HG03064 (cell line): ENCODE measurements at regions not wholly inside any gene's neighbourhood (a gene's known extent, or its start where the extent isn't known, plus 50 kb on each side); places are given as distances from the start of the nearest gene placed in this dataset.
"Not testable (repeated sequence)": the region's sequence is repeated elsewhere in the genome, so short reads cannot be mapped to it uniquely, and the experiment has no call there.

ENCODE experiments used
- ATAC-seq: cut with Tn5 transposase; IDR thresholded peaks from one replicate; pipeline ENCODE4 v1.9.1; 2021; ENCODE audit warnings: low read depth; ENCODE audit not compliant: unreplicated experiment

GRCh38 chr2:180705122-180705521, 275.3 kb upstream of the UBE2E3 start:
- no peak for ATAC-seq

GRCh38 chr2:180699657-180700361, 280.6 kb upstream of the UBE2E3 start:
- no peak for ATAC-seq

GRCh38 chr2:180698668-180699067, 281.7 kb upstream of the UBE2E3 start:
- ATAC-seq = no peak

- no peak for ATAC-seq
Observed at GRCh38 chr2:180695586-180696401, 284.6 kb upstream of the UBE2E3 start.

GRCh38 chr2:180694445-180695421, 285.7 kb upstream of the UBE2E3 start:
- ATAC-seq = no peak

GRCh38 chr2:180692322-180692721, 288.1 kb upstream of the UBE2E3 start:
- ATAC-seq = no peak

- ATAC-seq = not testable (repeated sequence)
Observed at GRCh38 chr2:180691855-180692223, 288.6 kb upstream of the UBE2E3 start.

GRCh38 chr2:180691186-180691854, 289.1 kb upstream of the UBE2E3 start:
- not testable (repeated sequence) for ATAC-seq

GRCh38 chr2:180690611-180691010, 289.8 kb upstream of the UBE2E3 start:
- no peak for ATAC-seq

GRCh38 chr2:180682871-180683270, 297.5 kb upstream of the UBE2E3 start:
- ATAC-seq = no peak

GRCh38 chr2:180679693-180680092, 300.7 kb upstream of the UBE2E3 start:
- ATAC-seq = no peak

- no peak for ATAC-seq
Observed at GRCh38 chr2:180678625-180678972, 301.8 kb upstream of the UBE2E3 start.

- no peak for ATAC-seq
Observed at GRCh38 chr2:180677930-180678624, 302.3 kb upstream of the UBE2E3 start.

GRCh38 chr2:180677200-180677599, 303.2 kb upstream of the UBE2E3 start:
- no peak for ATAC-seq

GRCh38 chr2:180676520-180677025, 303.8 kb upstream of the UBE2E3 start:
- ATAC-seq = no peak

GRCh38 chr2:180675170-180675569, 305.2 kb upstream of the UBE2E3 start:
- no peak for ATAC-seq

- ATAC-seq = no peak
Observed at GRCh38 chr2:180672377-180672776, 308.0 kb upstream of the UBE2E3 start.

- no peak for ATAC-seq
Observed at GRCh38 chr2:180670302-180671003, 310.0 kb upstream of the UBE2E3 start.

GRCh38 chr2:180669016-180669415, 311.4 kb upstream of the UBE2E3 start:
- no peak for ATAC-seq
